Choroid plexus epithelial cell (primary cell): ENCODE measurements at regions not wholly inside any gene's neighbourhood (a gene's known extent, or its start where the extent isn't known, plus 50 kb on each side); places are given as distances from the start of the nearest gene placed in this dataset.
A peak's percentile ranks its signal among the peaks of the same experiment; 100 is the strongest.

Experiments
- DNase-seq: peaks from one replicate; pipeline ENCODE4 v3.0.0-alpha.2; 2010; ENCODE audit warnings: low read depth
- H3K4me3 ChIP-seq: 2 replicates; pipeline ENCODE4 v1.5.1; 2011; ENCODE audit warnings: low read depth, mild to moderate bottlenecking, control low read depth, low read length, moderate library complexity
- TF ChIP-seq, protein P1 (sequence below): conservative IDR thresholded peaks from 2 replicates; pipeline ENCODE4 v1.5.1; 2011; ENCODE audit warnings: low read depth, mild to moderate bottlenecking, control low read depth, inconsistent platforms, low read length, moderate library complexity

DNA sequence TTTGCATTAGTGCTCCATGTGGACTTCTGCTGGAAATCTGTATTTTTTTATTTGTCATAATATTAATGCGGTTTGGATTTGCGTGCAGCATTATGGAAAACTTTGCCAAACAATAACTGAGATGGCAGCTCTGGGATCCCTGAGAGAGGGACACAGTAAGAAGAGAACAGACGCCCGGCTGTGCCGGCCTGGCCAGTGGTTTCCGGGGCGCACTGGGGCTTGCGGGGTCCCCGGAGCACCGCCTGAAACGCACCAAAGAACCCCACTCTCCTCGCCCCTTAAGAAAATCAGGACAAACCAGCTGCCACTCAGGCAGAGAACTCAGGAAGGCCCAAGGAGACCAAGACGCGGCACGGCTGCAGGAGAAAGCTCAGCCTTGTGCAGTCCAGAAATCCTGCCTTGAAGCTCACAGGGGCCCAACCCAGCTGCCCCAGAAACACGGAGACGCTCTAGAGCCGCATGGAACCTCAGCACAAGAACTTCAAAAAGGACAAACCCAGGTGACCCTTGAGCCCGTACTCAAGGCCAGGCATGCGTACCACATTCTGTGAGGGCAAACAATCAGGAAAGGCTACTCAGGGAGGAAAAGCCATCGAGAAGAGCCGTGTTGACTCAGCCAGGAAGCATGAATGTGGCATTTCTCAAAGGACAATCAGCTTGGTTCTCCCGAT, 226.5 kb upstream of the CDYL start:
- no peak for DNase-seq
- no peak overlapping the region for H3K4me3 ChIP-seq
- TF ChIP-seq, protein P1, sequence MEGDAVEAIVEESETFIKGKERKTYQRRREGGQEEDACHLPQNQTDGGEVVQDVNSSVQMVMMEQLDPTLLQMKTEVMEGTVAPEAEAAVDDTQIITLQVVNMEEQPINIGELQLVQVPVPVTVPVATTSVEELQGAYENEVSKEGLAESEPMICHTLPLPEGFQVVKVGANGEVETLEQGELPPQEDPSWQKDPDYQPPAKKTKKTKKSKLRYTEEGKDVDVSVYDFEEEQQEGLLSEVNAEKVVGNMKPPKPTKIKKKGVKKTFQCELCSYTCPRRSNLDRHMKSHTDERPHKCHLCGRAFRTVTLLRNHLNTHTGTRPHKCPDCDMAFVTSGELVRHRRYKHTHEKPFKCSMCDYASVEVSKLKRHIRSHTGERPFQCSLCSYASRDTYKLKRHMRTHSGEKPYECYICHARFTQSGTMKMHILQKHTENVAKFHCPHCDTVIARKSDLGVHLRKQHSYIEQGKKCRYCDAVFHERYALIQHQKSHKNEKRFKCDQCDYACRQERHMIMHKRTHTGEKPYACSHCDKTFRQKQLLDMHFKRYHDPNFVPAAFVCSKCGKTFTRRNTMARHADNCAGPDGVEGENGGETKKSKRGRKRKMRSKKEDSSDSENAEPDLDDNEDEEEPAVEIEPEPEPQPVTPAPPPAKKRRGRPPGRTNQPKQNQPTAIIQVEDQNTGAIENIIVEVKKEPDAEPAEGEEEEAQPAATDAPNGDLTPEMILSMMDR = no peak

DNA sequence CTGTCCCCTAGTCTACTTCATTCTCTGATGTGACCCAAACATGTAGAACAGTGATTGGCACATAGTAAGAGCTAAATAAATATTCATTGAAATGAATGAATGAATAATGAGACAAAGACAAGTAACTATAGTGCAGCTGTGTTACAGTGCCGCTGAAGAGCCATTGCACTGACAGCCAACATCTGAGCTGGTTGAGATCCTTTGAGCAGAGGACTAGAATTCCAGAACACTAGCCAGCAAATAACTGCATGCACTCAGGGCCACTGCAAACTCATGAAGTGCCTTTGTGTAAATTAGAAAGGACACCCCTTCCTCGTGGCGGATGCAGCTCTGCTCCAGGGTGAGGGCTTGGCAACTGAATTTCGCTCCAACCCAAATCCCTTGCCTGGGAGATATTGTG, 230.3 kb upstream of the CDYL start:
- no peak for DNase-seq
- TF ChIP-seq, protein P1 = no peak
- H3K4me3 ChIP-seq = no peak overlapping the region

DNA sequence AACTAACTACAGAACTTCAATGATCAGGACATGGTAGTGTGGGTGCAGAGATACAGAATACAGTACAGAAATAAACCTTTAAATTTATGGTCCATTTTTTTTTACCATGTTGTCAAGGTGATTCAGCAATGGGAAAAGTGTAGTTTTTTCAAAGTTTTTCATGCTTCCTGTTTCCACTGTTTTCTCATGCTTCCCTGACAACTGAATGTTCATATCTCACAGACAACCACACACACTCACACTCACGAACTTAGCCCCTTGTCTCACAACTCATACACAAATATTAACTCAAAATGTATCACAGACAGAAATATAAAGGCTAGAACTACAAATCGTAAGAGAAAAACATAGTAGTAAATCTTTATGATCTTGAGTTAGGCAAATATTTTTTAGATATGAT, 232.6 kb upstream of the CDYL start:
- DNase-seq = peak; percentile 30
- TF ChIP-seq, protein P1 = no peak
- no peak overlapping the region for H3K4me3 ChIP-seq

DNA sequence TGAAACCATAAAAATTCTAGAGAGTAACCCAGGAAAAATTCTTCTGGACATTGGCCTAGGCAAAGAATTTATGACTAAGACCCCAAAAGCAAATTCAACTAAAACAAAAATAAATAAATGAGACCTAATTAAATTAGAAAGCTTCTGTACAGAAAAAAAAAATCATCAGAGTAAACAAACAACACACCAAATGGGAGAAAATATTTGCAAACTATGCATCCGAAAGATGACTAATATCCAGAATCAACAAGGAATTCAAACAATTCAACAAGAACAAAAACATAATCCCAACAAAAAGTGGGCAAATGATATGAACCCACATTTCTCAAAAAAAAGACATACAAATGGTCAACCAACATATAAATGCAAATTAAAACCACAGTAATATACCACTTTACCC, 242.6 kb upstream of the CDYL start:
- peak; percentile 11 for DNase-seq
- H3K4me3 ChIP-seq = no peak overlapping the region
- TF ChIP-seq, protein P1 = no peak

DNA sequence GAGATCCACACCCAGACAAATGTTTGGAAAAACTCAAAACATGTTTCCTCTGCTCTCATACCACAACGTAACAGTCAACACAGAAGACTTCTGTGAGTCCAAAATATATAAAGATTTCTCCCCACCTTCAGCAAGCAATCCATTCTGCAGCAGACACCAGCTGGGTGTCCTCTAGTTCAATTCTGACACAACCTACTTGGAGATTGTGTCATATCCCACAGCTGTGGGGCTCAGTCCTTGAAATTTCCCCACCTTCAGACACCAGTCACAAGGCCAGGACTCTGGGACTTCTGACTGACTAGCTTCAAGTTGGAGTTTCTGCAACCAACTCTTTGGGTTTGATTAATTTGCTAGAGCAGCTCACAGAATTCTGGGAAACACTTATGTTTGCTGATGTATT, 244.8 kb upstream of the CDYL start:
- TF ChIP-seq, protein P1 = no peak

DNA sequence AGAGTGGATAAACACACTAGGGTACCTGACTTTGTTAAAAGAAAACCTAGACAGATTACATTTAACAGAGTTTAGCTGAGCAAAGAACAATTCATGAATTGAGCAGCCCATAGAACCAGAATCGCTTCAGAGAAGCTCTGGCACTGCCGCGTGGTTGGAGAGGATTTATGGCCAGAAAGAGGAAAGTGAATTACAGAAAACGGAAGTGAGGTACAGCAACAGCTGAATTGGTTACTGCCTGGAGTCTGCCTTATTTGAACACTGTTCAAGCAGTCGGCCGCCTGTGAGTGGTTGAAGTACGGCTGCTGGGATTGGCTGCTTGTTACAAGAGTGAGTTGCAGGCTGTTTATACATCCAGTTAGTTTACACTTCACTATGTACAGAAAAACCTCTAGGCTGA, 253.8 kb upstream of the CDYL start:
- no peak for DNase-seq
- no peak overlapping the region for H3K4me3 ChIP-seq
- TF ChIP-seq, protein P1 = no peak

More for the DNA sequence above, 244.8 kb upstream of the CDYL start:
- no peak overlapping the region for H3K4me3 ChIP-seq
- DNase-seq = peak; percentile 14

DNA sequence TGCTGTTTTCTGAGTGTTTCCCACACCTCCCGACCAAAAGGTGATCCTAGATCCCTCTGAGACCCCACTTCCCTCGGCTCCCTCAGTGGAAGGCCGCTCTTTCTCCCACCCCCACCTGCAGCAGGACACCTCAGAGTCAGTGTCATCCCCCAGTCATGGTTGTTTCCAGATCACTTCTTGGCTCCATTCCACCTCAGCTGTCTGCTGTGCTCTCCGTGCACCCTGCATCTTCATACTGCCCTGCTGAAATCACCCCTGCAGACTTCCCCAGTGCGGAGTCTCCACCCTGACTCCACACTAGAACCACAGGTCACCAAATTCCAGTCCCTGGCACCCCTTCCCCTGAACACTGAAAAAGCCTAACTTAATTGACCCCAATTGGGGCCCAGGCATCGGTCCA, 255.1 kb upstream of the CDYL start:
- no peak overlapping the region for H3K4me3 ChIP-seq
- TF ChIP-seq, protein P1 = no peak
- DNase-seq = peak; percentile 10
